GM19025 (cell line): ENCODE measurements at regions not wholly inside any gene's neighbourhood (a gene's known extent, or its start where the extent isn't known, plus 50 kb on each side); places are given as distances from the start of the nearest gene placed in this dataset.
A peak's percentile ranks its signal among the peaks of the same experiment; 100 is the strongest.

ENCODE experiments used
- ATAC-seq: cut with Tn5 transposase; IDR thresholded peaks from one replicate; pipeline ENCODE4 v1.9.1; 2021; ENCODE audit warnings: mild to moderate bottlenecking, low read depth, moderate library complexity; ENCODE audit not compliant: unreplicated experiment

- no peak for ATAC-seq
These were observed 905.5 kb upstream of the PCDH20 start for GRCh38 chr13:62321139-62321538.

GRCh38 chr13:62320129-62321108 lies 904.8 kb upstream of the PCDH20 start:
- no peak for ATAC-seq

DNA sequence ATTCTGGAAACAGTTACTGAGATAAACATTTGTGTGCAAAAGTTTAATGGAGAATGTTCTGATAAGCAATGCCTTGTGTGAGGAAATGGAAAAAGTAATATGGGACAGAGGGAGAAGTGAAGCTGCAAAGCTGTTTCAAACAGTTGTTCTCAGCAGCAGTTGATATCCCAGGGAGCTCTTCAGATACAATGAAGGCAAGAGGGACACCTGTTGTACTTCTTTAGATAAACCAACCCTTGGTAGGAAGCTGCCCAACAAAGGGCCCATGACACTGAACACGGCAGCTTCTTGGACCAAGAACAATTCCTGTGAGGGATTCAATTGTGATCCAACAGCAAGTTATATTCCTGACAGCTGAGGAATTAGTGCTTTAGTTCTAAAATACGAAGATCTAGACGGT lies 894.3 kb upstream of the PCDH20 start:
- no peak for ATAC-seq

DNA sequence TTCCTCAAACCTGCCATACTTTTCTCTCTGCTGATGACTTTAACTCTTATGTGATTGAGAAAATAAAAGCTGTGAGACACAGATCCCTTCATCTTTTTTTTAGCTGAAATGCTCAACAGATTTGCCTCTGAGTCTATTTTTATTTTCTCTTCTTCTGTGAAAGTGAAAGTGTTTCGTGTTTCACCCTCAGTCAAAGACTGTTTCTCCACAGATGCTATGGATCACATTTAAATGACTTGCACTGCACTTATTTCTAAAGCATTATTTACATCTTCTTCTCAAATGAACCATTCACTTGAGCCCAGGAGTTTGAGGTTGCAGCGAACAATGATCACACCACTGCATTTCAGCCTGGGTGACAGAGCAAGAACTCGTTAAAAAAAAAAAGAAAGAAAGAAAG lies 890.1 kb upstream of the PCDH20 start:
- peak; percentile 92 for ATAC-seq

DNA sequence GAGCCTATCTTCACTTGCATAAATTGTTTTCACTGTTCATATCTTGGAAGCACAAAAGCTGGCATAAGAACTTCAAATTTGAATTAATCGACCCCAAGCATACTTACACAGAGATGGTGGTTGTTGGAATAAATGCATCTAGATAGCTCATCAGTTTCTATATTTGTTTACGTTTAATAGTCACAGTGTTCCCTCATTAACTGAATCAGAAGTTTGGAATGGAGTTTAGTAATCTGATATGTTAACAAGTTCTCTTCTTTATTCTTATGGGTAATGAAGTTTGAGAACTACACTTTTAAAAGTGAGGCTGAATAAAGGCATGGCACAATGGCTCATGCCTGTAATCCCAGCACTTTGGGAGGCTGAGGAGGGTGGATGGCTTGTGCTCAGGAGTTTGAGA lies 886.7 kb upstream of the PCDH20 start:
- no peak for ATAC-seq

DNA sequence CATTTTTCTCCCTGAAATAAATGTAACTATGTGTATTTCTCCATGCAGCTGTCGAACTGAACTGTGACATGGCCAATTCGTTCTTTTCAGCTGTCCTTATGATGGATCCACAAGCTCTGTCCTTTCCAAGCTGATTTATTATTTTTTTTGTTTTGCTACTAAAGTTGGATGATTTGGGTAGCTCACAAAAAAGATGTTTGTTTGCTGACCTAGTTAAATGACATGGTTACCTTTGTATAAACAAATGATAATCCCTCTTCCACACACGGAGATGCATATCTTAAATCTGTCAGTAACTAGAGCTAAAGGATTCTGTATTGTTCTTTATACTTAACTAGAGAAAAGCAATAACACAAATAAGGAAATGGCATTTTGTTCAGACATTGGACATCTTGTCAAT lies 884.3 kb upstream of the PCDH20 start:
- no peak for ATAC-seq

GRCh38 chr13:62296812-62297211 lies 881.2 kb upstream of the PCDH20 start:
- ATAC-seq: no peak

- ATAC-seq: no peak
These were observed 878.6 kb upstream of the PCDH20 start for GRCh38 chr13:62294244-62294643.

- ATAC-seq: no peak
These were observed 877.2 kb upstream of the PCDH20 start for GRCh38 chr13:62292714-62293480.

- ATAC-seq: no peak
These were observed 874.9 kb upstream of the PCDH20 start for GRCh38 chr13:62290542-62290941.

GRCh38 chr13:62287764-62288163 lies 872.1 kb upstream of the PCDH20 start:
- no peak for ATAC-seq

GRCh38 chr13:62280590-62280989 lies 864.9 kb upstream of the PCDH20 start:
- ATAC-seq: peak; percentile 74

DNA sequence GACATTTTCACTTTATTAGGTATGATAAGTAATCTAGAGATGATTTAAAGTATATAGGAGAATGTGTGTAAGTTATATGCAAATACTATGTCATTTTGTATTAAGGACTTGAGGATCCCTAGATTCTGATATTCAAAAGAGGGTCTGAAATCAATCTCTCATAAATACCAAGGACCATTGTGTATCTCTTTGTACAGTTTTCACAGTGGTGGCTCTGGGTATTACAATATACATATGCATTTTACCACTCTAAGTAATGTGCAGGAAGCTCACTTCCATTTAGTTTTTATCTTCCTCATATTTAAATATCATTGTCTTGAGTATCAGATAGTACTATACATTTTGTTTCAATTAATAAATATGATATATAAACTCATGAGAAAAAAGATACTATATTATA lies 862.6 kb upstream of the PCDH20 start:
- no peak for ATAC-seq

GRCh38 chr13:62251734-62252133 lies 836.1 kb upstream of the PCDH20 start:
- no peak for ATAC-seq

- ATAC-seq: no peak
These were observed 835.0 kb upstream of the PCDH20 start for GRCh38 chr13:62250501-62251201.

DNA sequence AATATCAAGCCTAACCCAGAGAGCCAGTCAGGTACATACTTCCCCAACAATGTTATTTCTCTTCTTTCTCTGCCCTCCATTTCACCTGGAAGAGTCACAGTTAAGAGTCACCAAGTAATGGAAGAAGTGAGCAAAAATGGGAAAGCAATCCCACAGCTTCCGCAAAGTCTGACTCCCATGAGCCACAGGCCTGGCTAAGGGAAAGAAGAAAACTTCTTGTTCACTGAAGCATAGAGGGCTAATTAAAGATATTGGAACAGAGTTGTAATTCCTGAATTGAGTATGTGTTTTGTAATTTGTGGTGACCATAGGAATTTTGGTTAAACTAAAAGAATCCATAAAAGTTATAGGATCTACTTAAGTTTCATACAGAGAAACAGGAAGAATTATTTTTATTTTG lies 830.9 kb upstream of the PCDH20 start:
- ATAC-seq: no peak

GRCh38 chr13:62243106-62243505 lies 827.5 kb upstream of the PCDH20 start:
- ATAC-seq: no peak

DNA sequence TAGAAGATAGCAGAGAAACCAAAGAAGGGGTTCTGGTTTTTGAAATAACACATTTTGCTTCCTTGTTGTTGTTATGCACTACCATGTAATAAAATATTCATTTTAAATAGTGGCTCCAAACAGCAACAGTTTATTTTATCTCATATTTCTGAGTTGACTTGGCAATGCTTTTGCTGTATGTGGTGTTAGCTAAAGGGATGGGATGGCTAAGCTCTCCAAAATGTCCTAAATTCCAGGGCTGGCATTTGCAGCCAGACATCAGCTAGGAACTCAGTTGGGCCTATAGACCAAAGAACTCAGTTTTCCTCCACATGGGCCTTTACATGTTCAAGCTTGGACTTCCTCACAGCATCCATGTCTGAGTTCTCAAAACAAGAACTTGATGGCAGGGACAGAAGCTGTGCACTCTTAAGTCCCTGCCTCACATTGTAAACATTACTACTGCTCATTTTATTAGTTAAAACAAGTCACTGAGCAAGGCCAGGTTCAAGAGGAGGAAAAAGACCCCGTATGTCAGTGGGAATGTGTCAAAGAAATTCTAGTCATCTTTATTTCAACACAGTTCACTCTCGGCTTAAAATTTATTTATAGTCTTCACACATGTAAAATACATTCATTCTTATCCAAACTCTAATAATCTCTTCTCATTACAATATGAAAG lies 819.3 kb upstream of the PCDH20 start:
- no peak for ATAC-seq

DNA sequence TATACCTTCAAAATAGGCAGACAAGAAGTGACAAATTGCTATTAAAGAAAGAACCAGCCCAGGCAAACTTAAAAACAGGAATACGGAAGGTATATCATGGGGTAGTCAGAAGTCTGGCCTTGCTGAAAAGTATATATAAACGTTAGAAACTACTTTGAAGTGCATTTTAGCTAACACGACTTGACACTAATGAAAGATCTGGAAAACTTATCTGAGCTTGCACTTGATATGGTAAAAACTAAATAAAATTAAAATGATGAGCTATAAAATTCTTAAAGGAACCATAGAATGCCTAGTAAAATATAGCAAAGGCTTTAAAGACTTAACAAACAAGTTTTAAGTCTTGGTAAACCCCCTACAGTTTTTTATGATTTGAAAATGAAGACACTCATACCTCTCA lies 795.3 kb upstream of the PCDH20 start:
- no peak for ATAC-seq

DNA sequence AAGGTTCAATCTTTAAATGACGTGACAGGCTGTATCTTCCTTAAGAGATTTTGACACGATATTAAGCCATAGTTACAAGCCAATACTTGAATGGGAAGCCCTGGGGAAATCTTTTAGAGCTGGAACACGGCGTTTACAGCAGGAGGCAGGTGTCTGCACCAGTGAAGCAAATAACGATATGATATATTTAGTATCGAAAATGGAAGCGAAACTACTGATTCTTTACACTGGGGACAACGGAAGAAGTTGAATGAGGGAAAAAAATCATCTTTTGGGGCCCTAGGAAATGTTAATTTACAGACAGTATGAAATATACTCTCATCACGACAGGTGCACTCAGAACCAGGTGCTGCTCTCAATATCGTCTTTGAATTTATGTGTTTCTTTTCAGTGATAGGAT lies 793.9 kb upstream of the PCDH20 start:
- peak; percentile 82 for ATAC-seq
